HG03457 (cell line): ENCODE measurements at regions not wholly inside any gene's neighbourhood (a gene's known extent, or its start where the extent isn't known, plus 50 kb on each side); places are given as distances from the start of the nearest gene placed in this dataset.

Experiments used
- ATAC-seq: cut with Tn5 transposase; IDR thresholded peaks from one replicate; pipeline ENCODE4 v1.9.1; 2021; ENCODE audit warnings: moderate number of reproducible peaks; ENCODE audit not compliant: unreplicated experiment

DNA sequence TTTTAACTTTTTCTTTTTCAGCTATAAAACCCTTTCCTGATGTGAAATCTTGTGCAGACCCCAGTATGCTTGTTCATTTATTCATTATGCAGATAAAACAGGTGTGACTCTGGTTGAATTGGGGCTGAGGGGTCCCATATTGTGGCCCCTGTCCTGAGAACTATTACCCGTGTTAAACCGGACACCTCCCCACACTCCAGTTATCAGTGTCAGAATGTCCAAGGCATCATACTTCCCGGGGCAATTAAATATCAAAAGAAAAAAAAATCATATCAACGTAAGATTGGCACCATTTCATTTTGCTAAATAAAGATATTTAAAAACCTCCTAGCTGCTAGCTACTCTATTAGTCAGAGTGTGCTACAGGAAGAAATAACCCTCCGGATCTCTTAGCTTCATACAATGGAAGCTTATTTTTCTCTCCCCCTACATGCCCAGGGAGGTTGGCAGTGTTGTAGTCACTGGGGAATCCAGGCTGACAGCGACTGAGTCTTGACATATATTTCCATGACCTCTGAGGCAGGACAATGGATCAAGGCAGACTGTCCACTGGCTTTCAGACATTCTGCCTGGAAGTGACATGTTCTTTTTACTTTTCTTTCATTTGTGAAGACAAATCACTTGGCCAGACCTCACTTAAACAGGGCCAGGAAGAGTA is 170.0 kb downstream of the SEC61B start:
- ATAC-seq: no peak

DNA sequence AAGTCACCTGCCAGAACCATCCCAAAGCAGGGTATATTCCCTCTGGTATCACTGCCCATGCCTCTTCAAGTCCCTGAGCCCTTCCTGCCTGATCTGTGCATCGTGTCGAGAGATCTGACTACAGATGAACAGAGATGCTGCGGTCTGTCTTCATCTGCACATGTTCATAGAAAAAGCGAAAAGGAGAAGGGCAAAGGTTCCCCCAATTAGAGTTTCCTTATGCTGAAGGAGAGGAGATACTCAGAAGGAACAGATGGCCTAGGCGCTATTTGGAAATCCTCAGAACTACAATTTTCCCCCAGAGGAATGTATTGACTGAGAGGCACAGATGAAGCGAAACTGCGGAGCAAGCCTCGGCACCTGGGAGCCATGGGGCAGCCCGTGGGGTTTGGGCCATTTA is 170.9 kb downstream of the SEC61B start:
- no peak for ATAC-seq

DNA sequence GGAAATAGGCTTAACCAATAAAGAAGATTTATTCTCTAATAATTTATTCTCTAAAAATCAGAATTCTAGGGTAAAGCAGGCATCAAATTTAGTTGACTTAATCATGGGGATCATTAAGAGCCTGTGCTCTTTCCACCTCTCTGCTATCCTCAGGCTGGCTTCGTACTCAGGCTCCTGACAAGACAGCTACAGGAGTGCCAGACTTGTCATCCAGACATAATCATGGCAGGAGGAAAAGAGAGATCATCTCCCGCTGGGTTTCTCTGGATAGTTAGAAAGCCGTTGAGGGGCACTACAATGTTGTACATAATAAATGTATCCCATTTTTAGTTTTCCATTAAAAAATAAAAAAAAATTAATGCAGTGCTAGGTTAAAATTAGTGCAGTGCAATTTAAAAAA is 171.9 kb downstream of the SEC61B start:
- ATAC-seq: no peak

DNA sequence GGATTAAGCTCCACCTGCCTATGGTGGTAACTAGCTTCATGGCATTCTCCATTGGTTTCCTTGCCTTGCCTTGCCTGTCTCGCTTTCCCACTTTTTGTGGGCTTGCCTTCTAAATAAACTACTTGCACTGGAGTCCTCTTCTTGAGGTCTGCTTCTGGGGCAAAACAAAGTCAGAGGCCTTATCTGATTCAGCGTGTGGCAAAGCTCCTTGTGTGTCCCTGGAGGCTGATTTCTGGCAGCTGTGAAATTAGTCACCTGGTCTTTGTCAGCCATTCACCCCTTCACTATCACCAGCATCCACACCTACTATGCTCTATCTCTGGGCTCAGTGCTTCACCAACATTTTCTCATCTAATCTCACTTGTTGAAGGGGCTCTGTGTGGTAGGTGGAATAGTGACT is 176.2 kb downstream of the SEC61B start:
- no peak for ATAC-seq

DNA sequence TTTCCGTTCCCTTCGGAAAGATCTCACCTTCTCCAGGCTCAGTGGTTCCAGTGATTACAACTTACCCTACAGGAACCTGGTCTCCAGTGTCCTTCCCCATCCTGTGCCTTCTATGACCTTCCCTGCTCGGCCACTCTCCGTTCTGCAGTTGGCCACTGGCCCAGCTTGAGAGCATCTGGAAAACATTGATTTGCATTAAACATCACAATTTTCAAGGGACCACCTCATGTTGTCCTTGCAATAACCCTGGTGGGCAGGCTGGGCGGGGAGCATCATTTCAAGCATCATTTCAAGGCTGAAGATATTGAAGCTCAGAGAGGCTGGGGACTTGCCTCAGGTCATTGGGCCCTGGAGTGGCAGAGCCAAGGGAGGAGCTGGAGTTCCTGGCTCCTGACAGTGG is 177.4 kb downstream of the SEC61B start:
- no peak for ATAC-seq

DNA sequence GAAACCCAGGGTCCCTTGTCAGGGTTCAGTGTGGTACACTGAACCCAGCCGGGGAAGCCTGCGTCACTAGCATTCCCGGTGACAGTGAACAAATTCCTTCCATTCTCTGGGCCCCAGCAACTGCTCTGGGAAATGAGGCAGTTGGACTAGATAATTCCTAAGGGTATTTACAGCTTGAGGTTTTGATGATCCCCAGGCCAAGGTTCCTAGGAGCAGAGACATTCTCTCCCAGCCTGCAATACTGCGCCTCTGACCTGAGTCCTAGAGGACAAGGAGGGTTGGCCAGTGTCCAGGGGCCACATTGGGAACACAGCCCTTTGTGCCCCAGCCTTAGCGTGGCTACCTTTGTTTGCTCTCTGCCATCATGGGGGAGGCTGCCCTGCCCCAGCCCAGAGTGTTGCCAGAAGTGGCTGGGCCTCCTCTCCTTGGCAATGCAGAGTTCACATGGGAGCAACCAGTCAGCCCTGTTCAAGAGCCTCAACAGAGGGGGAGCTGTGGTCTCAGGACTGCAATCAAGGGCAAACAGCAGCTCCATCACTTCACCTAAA is 178.2 kb downstream of the SEC61B start:
- ATAC-seq: no peak

DNA sequence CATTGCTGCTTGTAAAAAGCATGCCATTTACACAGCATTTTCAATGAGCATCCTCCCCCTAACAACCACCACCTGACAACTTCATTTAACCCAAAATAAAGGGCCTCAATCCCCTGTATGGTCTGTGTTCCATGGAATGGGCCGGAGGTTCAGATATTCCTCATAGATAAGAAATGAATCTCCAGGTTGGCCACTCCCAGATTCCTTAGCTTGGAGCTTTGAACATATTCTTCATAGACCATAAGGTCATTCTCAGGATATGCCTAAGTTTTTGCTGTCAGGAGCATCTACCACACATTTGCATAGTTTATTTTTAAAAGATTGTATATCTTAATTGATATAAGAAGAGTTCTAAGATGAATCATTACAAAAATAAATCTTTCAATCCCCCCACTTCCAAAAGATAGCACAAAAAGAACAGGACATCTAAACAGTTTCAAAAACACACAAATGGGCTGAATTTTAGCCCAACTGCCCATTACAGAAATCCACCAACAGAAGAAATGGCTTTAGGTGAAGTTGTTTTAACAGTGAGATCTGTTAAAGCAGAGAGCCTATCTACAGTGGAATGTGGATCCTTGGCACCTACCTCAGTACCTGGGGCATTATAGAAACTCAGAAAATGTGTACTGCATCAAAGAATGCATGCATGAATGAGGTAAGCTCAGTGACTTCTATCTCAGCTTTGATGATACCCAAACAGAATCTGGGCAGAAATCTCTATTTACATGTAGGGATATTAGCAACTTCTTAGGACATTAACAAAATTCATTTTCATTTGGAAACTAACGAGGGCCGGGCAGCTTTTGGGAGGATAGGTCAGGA is 179.8 kb downstream of the SEC61B start:
- no peak for ATAC-seq

DNA sequence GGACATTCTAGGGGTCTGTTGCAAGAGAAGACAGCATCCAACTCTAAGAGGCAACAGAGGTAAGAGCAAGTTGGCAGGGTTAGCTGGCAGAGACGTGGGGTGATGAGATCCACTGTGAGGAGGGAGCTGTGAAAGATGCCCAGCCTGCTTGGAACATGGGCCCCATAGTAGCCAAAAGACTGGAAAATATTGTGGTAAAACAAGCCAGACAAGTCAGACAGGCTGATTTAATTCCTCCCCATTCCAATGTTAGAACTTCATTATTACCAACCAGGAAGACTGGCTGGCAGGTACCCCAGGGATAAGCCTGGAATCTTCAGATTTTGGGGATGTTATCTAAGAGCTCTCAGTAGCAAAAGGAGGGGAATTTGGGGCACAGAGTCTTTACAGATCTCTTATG is 181.3 kb downstream of the SEC61B start:
- ATAC-seq: no peak

DNA sequence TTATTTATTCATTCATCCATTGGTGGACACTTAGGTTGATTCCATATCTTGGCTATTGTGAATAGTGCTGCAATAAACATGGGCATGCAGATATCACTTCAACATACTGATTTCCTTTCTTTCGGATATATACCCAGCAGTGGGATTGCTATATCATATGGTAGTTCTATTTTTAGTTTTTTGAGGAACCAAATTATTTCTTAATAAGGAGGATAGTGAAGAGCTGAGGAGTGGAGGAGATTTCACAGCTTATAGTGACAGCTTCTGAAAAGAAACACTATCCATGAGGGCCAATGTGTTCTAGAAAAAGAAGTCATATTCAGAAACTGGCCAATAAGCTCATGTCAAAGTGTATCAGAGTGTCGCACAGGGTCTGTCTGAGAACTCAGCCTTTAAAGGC is 183.3 kb downstream of the SEC61B start:
- no peak for ATAC-seq

DNA sequence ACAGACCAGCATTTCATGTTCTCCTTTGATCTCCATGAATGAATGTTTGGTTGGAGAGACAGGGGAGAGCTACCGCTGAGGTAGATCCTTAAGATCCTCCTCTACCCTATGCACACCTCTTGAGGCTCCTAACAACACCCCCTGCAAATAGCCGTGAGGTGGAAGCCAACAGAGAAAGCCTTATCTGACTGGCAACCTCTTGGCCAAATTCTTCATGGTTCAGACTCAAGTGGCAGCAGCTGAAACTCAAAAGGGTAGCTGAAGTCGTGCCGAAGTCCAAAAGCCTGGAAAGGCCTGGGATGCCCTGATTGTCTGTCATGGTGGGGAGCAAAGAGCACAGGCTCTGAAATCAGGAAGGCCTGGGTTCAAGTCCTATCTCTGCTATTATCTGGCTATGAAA is 184.9 kb downstream of the SEC61B start:
- ATAC-seq: no peak

DNA sequence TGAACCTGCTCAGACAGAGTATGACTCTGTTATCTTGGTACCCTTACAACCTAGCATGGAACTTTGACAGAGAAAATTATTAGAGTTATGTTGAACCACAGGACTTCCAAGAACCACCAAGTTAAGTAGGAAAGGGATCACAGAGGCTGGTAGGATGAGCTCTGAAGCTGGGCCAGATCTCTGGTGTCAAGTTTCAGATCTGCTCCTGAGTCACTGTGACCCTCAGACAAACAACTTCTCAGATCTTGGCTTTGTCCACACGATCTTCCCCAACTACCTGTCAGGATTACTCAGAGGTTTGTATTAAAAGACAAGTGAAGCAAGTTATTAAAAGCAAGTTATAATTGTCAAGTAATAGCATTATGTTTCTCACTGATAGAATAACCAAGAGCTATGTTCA is 189.0 kb downstream of the SEC61B start:
- no peak for ATAC-seq

DNA sequence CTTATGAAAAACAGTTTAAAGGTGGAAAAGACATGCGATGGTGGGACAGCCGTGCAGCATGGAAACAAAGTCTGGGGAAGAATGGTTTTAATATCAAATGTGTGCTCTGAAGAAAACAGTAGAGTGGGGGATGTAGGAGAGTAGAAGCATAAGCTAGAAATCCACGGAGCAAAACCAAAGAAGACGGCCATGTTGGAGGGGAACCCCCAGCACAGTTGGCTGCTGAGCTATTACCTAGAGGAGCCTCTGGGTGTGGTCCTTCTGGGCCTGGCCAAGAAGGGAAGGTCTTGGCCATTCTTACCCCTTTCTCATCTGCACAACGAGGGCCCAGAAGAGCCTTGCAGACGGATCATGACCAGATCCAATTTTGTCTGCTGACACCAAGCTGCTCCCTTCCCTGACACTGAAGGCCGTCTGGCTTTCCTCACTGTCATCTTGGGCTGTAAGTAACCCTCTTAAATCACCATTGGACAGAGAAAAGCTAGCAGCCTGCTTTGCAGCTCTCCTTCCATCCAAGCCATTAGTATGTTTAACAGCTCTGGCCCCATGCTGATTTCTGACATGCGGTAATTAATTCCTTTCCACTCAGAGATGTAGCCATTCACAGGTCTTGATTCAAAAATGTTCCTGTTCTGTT is 189.5 kb downstream of the SEC61B start:
- ATAC-seq: no peak

DNA sequence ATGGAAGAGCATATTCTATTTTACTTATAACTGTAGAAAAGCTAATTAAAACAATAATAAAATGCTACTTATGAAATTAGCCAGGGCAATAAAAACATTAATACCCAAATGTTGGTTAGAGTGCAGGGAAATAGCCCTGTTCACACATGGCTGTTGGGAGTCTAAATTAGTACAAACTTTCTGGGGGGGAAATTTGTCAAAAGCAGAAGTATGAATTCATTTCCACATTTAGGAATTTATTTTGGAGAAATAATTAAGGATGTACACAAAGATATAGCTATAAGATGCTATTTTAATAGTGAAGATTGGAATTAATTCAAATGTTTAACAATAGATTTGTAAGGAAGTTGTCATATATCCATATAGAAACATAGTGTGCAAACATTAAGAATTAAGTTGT is 190.5 kb downstream of the SEC61B start:
- no peak for ATAC-seq

DNA sequence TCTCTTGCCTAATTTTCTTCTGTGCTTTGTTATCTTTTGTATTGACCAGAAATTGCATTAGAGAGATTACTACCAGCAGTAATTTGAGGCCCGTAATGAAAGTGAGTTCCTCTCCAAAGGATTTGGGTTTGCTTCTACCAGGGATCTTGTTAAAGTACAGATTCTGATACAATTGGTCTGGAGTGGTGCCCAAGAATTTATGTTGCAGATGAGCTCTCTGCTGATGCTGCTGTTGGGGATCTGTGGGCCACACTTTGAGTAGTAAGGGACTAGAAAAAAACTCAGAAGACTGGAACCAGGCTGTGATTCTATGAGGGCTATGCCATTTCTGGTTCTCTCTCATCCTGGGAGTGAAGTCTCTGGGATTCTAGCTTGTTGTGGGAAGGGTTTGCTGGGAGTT is 192.2 kb downstream of the SEC61B start:
- ATAC-seq: no peak

DNA sequence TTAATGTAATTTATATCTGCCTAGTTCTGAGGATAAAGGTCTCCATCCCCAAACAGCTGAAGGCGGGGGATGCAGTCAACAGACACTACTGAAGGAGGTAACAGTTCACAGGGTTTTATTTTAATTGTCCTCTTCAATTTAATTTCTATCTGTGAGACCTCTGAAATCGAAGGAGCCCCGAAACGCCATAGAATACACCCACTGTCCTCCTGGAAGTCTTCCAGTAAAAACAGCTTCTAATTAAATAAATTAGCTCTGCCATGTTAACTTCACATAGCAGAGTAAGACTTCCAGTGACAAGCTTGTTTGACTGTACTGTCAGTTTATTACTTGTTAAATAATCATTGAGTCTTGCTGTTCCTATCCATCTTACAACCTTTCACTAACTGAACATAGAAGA is 193.5 kb downstream of the SEC61B start:
- ATAC-seq: no peak

DNA sequence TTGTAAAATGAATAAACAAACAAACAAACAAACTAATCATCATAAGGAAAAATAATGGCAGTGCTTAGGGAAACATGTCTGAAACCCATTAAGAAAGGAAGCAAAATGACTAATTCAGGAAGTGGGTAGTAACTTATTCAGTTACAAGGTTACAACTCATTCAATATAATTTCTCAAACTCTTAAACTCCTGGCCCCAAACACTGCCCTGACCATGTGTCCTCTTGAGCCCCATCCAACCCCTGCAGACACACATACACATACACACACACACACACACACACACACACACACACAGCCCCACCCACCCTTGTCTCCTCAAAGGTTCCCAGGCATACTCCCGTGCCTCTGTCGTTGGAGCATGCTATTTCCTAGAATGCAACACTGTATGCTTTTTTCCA is 193.9 kb downstream of the SEC61B start:
- no peak for ATAC-seq

DNA sequence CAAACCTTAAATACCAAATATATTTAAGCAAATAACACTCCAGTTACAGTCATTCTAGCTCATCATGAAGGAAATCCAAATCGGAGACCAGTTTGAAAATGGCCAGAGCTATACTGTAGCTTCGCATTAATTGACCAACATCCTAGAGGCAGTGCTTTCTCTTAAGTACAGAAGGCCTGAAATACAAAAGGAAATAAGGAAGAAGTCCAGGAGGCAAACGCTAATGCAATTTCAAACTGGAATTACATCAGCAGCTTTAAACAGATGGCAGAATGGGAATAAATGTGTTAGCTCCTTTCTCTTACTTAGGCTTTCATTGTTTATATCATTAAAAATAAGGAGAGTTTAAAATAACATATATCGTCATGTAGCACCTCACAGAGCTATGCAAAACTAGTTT is 197.0 kb downstream of the SEC61B start:
- no peak for ATAC-seq

DNA sequence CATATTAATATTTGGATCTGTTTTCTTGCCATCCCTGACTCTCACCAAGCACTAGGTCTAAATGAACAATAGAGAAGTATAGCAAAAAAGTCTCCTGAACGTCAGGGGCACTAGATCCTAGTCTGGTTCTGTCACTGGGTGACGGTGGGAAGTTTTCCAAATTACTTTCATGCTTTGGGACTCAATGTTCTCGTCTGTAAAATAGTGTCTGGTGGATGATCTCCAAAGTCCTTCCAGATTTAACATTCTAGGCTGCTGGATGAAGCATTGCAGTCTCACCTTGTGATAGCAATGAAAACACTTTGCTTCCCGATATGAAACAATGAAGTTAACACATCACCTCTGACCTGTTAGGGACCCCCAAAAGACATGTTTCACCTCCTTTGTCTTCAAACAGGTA is 199.3 kb downstream of the SEC61B start:
- ATAC-seq: no peak

DNA sequence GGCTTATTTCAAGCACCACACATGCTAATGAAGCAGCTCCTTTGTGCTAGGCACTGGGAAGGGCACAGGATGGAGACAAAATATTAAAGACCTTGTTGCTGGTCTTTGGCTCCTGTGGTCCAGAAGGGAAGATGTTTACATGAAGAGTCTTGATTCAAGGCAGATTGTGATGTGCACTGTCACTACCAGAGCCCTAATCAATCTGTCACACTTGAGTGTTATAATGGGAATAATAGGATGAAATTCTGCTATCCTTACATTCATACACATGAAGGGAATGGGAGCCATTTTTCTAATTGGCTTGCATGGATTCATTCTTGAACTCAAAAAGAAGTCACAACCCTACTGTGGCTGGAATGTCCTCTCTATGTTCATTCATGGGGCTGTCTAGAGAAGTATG is 203.0 kb downstream of the SEC61B start:
- ATAC-seq: no peak

DNA sequence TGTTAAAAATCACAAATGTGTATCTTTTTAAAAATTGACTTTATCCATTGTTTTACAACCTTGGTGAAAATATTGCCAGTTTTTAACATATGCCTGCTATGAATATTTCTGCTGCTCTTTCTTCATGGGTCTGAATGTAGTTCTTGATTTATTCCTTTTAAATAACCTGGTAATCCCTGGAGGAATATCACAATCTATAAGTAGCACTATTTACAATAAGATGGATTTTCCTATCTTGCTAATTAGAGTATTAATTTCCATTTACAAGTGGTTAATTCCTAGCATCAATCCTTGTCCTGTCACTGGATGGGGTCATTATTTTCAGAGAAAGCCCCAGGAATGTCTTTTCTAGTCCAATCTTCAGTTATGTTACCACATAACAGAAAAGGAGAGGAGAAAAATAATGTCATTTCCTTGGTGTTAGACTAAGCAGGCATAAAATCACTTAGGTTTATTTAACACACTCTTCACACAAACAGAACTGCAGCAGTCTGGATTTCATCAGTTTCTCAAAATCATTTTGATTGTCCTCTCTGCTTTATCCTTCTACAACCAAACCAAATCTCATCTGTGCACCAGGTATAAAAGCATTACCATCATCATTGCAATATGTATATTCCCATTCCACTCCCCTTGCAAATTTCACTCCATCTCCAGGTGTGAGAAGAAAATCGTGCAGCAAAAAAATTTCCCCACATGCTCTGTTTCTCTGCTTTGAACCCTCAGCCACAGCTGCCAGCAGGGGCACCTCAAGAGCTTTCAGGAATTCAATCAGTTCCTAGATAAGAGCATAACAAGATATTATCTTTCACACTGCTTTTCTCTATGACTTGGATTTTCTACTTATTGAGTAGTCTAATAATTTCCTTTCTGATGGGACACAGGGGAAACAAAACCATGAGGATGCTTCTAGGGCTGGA is 204.1 kb downstream of the SEC61B start:
- ATAC-seq: no peak

DNA sequence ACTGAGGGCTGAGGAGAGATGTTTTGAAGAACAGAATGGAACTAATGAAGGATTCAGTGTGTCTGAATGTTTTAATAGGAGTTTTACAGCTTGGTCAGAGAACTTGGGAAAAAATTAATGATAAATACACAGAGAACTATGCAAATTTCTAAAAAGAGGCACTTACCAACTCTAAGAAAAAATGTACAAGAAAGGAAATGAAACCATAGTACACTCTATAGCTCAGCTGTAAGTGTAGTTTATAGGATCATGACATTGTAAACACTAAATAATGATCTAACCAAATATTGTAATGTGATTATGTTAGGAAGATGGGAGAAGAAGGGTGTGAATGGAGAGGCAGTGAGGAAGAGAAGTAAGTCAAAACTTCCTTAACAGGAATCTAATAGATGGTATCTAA is 205.2 kb downstream of the SEC61B start:
- no peak for ATAC-seq
